ENCODE measurements at regions not wholly inside any gene's neighbourhood (a gene's known extent, or its start where the extent isn't known, plus 50 kb on each side); places are given as distances from the start of the nearest gene placed in this dataset.

DNA sequence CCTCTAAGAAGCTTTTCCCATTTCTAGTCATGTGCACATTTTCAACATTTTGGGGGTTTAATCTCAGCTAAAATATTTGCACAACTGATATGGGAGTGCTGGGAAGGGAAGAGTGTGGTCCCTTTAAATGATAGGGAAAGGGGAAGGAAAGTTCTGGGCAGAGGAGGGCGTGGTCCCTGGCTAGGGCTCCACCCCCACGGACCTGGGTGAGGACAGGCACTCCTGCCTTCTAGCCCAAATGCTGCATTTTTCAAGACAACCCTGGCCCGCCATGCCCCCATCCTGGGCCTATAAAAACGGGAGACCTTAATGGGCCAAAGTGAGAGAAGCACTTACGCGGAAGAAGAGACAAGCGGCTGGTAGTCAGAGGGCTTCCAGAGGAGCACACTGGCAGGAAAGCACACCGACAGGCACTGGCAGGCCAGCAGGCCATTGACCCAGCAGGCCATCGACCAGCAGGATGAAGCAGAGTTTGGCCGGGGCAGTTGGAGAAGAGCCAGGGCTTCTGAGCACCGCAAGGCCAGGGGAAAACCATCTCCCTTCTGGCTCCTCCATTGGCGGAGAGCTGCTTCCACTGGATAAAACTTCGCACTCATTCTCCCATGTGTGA is 266.7 kb downstream of the SPRY2 start:
- H3K4me2 ChIP-seq (ENCODE audit: low read depth, low read length, poor library complexity, severe bottlenecking), result no peak overlapping the region
- TF ChIP-seq EZH2phosphoT487 (conservative IDR thresholded peaks at IDR 0.05; ENCODE audit: low read length), result no peak
- TF ChIP-seq, protein P1, sequence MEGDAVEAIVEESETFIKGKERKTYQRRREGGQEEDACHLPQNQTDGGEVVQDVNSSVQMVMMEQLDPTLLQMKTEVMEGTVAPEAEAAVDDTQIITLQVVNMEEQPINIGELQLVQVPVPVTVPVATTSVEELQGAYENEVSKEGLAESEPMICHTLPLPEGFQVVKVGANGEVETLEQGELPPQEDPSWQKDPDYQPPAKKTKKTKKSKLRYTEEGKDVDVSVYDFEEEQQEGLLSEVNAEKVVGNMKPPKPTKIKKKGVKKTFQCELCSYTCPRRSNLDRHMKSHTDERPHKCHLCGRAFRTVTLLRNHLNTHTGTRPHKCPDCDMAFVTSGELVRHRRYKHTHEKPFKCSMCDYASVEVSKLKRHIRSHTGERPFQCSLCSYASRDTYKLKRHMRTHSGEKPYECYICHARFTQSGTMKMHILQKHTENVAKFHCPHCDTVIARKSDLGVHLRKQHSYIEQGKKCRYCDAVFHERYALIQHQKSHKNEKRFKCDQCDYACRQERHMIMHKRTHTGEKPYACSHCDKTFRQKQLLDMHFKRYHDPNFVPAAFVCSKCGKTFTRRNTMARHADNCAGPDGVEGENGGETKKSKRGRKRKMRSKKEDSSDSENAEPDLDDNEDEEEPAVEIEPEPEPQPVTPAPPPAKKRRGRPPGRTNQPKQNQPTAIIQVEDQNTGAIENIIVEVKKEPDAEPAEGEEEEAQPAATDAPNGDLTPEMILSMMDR (IDR thresholded peaks at IDR 0.05; ENCODE audit: insufficient read depth, low read length, poor library complexity, severe bottlenecking), result no peak
- H2AFZ ChIP-seq (ENCODE audit: low read depth, low read length, severe bottlenecking), result no peak overlapping the region
- H3K36me3 ChIP-seq (ENCODE audit: low read length), result no peaks in the 10 kb centered on the region
- H3F3A ChIP-seq (ENCODE audit: insufficient read depth), result no peaks in the 10 kb centered on the region
- H3K9me3 ChIP-seq (ENCODE audit: insufficient read depth, low read length), result no peaks in the 10 kb centered on the region
- no peaks in the 10 kb centered on the region for H4K20me1 ChIP-seq (ENCODE audit: low read depth, low read length)
- H3K27me3 ChIP-seq (ENCODE audit: low read length), result no peaks in the 10 kb centered on the region
- no peaks in the 10 kb centered on the region for H3K9me2 ChIP-seq (replicated peaks; ENCODE audit: insufficient read depth, low read length)
- no peak overlapping the region for H3K27ac ChIP-seq (ENCODE audit: low read depth, low read length)
- H3K4me3 ChIP-seq (ENCODE audit: insufficient read depth, low read length, poor library complexity, severe bottlenecking), result no peak overlapping the region
- H3K79me2 ChIP-seq (ENCODE audit: insufficient read depth, low read length), result no peaks in the 10 kb centered on the region
- no peak overlapping the region for H3K9ac ChIP-seq (ENCODE audit: low read length)

DNA sequence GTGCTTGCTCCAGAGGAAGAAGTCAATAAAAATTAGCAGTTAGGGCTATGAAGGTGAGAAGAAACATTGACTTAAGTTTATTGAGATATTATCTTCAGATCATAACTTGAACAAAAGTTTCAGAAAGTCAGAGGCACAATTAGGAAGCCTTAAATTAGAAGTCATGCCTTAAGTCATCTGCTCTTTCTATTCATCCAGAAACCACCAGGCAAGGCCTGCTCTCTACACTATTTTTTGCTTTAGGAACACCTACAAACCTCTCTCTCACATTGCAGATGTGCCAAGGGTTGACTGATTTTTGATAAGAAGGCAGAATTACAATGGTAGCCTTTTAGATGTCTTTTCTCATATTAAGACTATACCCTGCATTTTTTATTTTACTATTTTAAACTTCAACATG is 268.7 kb downstream of the SPRY2 start:
- H3K36me3 ChIP-seq (ENCODE audit: low read length), result no peaks in the 10 kb centered on the region
- H3F3A ChIP-seq (ENCODE audit: insufficient read depth), result no peaks in the 10 kb centered on the region
- TF ChIP-seq, protein P1 (IDR thresholded peaks at IDR 0.05; ENCODE audit: insufficient read depth, low read length, poor library complexity, severe bottlenecking), result no peak
- no peak for TF ChIP-seq EZH2phosphoT487 (conservative IDR thresholded peaks at IDR 0.05; ENCODE audit: low read length)
- no peaks in the 10 kb centered on the region for H3K27me3 ChIP-seq (ENCODE audit: low read length)
- H2AFZ ChIP-seq (ENCODE audit: low read depth, low read length, severe bottlenecking), result no peak overlapping the region
- H3K9me3 ChIP-seq (ENCODE audit: insufficient read depth, low read length), result no peaks in the 10 kb centered on the region
- no peaks in the 10 kb centered on the region for H3K9me2 ChIP-seq (replicated peaks; ENCODE audit: insufficient read depth, low read length)
- no peak overlapping the region for H3K27ac ChIP-seq (ENCODE audit: low read depth, low read length)
- H4K20me1 ChIP-seq (ENCODE audit: low read depth, low read length), result no peaks in the 10 kb centered on the region
- no peak overlapping the region for H3K9ac ChIP-seq (ENCODE audit: low read length)
- H3K4me2 ChIP-seq (ENCODE audit: low read depth, low read length, poor library complexity, severe bottlenecking), result no peak overlapping the region
- H3K79me2 ChIP-seq (ENCODE audit: insufficient read depth, low read length), result no peaks in the 10 kb centered on the region
- no peak overlapping the region for H3K4me3 ChIP-seq (ENCODE audit: insufficient read depth, low read length, poor library complexity, severe bottlenecking)

DNA sequence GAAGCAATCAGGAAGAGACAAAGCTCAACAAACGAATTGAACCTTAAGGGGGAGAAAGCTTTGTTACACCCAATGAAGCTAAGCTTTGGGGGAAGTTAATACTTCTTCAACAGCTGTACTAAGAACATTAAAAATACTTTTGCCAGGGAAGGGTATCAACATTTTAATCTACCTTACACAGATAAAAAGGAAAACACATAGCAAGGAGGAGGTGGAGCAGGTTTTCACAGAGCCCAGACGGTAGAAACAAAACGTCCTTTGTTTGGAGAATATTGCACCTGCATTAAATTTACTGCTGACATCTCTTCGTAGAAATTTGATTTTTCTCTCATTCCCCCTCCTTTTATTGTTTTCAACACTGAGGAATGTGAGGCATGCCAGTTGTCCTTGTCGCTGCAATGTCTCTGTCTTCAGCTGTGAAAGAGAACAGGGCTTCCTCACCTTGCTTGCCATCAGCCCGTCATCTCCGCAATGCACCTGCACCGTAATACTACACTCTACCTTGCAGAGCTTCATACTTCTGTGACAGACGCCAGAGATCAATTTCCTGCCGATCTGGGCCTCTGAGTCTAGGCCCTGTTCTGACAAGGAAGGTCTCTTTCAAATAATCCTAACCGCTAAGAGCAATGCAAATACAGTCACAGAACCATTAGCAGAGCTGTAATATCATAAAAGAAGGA is 270.8 kb downstream of the SPRY2 start:
- H3K4me2 ChIP-seq (ENCODE audit: low read depth, low read length, poor library complexity, severe bottlenecking), result no peak overlapping the region
- no peak overlapping the region for H3K27ac ChIP-seq (ENCODE audit: low read depth, low read length)
- no peak overlapping the region for H2AFZ ChIP-seq (ENCODE audit: low read depth, low read length, severe bottlenecking)
- H3K9me2 ChIP-seq (replicated peaks; ENCODE audit: insufficient read depth, low read length), result no peaks in the 10 kb centered on the region
- H3K4me3 ChIP-seq (ENCODE audit: insufficient read depth, low read length, poor library complexity, severe bottlenecking), result no peak overlapping the region
- H3K36me3 ChIP-seq (ENCODE audit: low read length), result no peaks in the 10 kb centered on the region
- H3F3A ChIP-seq (ENCODE audit: insufficient read depth), result no peaks in the 10 kb centered on the region
- no peaks in the 10 kb centered on the region for H3K79me2 ChIP-seq (ENCODE audit: insufficient read depth, low read length)
- H3K27me3 ChIP-seq (ENCODE audit: low read length), result no peaks in the 10 kb centered on the region
- H4K20me1 ChIP-seq (ENCODE audit: low read depth, low read length), result no peaks in the 10 kb centered on the region
- no peak overlapping the region for H3K9ac ChIP-seq (ENCODE audit: low read length)
- no peaks in the 10 kb centered on the region for H3K9me3 ChIP-seq (ENCODE audit: insufficient read depth, low read length)
- TF ChIP-seq, protein P1 (IDR thresholded peaks at IDR 0.05; ENCODE audit: insufficient read depth, low read length, poor library complexity, severe bottlenecking), result no peak
- TF ChIP-seq EZH2phosphoT487 (conservative IDR thresholded peaks at IDR 0.05; ENCODE audit: low read length), result no peak

Measured in SU-DHL-6 (cell line).